Keratinocyte (primary cell): ENCODE measurements at regions not wholly inside any gene's neighbourhood (a gene's known extent, or its start where the extent isn't known, plus 50 kb on each side); places are given as distances from the start of the nearest gene placed in this dataset.

ENCODE experiments used
- DNase-seq: peaks from one replicate; pipeline ENCODE4 v3.0.0-alpha.2; 2011; ENCODE audit warnings: low read depth, missing footprints, low spot score
- FAIRE-seq: peaks from 2 replicates; lab custom pipeline; 2011; peaks lifted over from hg19 to GRCh38; lab: Jason Lieb, UNC
- H2AFZ ChIP-seq: 2 replicates; pipeline ENCODE4 v1.6.0; 2012; ENCODE audit warnings: low read length, control low read depth, inconsistent platforms; ENCODE audit not compliant: control insufficient read depth
- H3K27ac ChIP-seq: 2 replicates; pipeline ENCODE4 v1.5.1; 2011; ENCODE audit warnings: low read length; ENCODE audit not compliant: control insufficient read depth, insufficient read depth
- H3K27me3 ChIP-seq: 3 replicates; pipeline ENCODE4 v1.6.0; 2011; ENCODE audit warnings: low read length; ENCODE audit not compliant: control insufficient read depth, insufficient read depth; ENCODE audit errors: extremely low read depth
- H3K36me3 ChIP-seq, 2 experiments: 2 replicates in 1 of 2; 3 replicates in 1 of 2; pipeline ENCODE4 v1.5.1; 2011; ENCODE audit warnings: low read length in 2 of 2, mild to moderate bottlenecking in 1 of 2; ENCODE audit not compliant: control insufficient read depth in 2 of 2, insufficient read depth in 2 of 2; ENCODE audit errors: extremely low read depth in 1 of 2
- H3K4me1 ChIP-seq: 3 replicates; pipeline ENCODE4 v1.5.1; 2011; ENCODE audit warnings: low read length; ENCODE audit not compliant: control insufficient read depth, insufficient read depth; ENCODE audit errors: extremely low read depth
- H3K4me2 ChIP-seq: 3 replicates; pipeline ENCODE4 v1.6.0; 2011; ENCODE audit warnings: low read depth, low read length; ENCODE audit not compliant: control insufficient read depth, insufficient read depth; ENCODE audit errors: extremely low read depth
- H3K4me3 ChIP-seq, 3 experiments: fragments of 200-600 bp in 1 of 3; sonication (generic) in 1 of 3; 2 replicates in 2 of 3; 3 replicates in 1 of 3; pipeline ENCODE4 v1.5.1; 2011 to 2016; ENCODE audit warnings: low read length in 3 of 3, mild to moderate bottlenecking in 3 of 3, control low read depth in 2 of 3, inconsistent platforms in 1 of 3, low read depth in 1 of 3, mixed read lengths in 1 of 3, mixed run types in 1 of 3, moderate library complexity in 1 of 3; ENCODE audit not compliant: control insufficient read depth in 2 of 3, insufficient read depth in 2 of 3; ENCODE audit errors: extremely low read depth in 1 of 3
- H3K79me2 ChIP-seq: 2 replicates; pipeline ENCODE4 v1.6.0; 2012; ENCODE audit warnings: low read length; ENCODE audit not compliant: control insufficient read depth, insufficient read depth
- H3K9ac ChIP-seq: 3 replicates; pipeline ENCODE4 v1.6.0; 2011; ENCODE audit warnings: low read length; ENCODE audit not compliant: control insufficient read depth, insufficient read depth; ENCODE audit errors: extremely low read depth
- H3K9me1 ChIP-seq: 3 replicates; pipeline ENCODE4 v1.6.0; 2011; ENCODE audit warnings: low read length; ENCODE audit not compliant: control insufficient read depth, insufficient read depth; ENCODE audit errors: extremely low read depth
- H3K9me3 ChIP-seq: 2 replicates; pipeline ENCODE4 v1.5.1; 2012; ENCODE audit warnings: low read depth, low read length; ENCODE audit not compliant: control insufficient read depth
- H4K20me1 ChIP-seq: 3 replicates; pipeline ENCODE4 v1.6.0; 2011; ENCODE audit warnings: low read length; ENCODE audit not compliant: control insufficient read depth, insufficient read depth; ENCODE audit errors: extremely low read depth
- EZH2 ChIP-seq: IDR thresholded peaks from one replicate; pipeline ENCODE4 v1.6.1; 2012; ENCODE audit warnings: inconsistent platforms, mild to moderate bottlenecking, low read length, moderate library complexity
- dilution Hi-C: fragments of 300-500 bp; cut with MboI; formaldehyde crosslinking; loops from one replicate; pipeline ENCODE4 v1.7.0; 2020; ENCODE audit warnings: low sequenced_read_pairs; ENCODE audit not compliant: extremely low pct_ligation_motif_present
- TF ChIP-seq, protein P1 (sequence below), 3 experiments: IDR thresholded peaks in 1 of 3; conservative IDR thresholded peaks in 1 of 3; optimal IDR thresholded peaks in 1 of 3; 2 replicates in 2 of 3; 3 replicates in 1 of 3; pipeline versions ENCODE3 to v1.5.1; 2011; ENCODE audit warnings: low read length in 3 of 3, mild to moderate bottlenecking in 3 of 3, moderate library complexity in 2 of 3, control low read depth in 1 of 3, inconsistent platforms in 1 of 3; ENCODE audit not compliant: insufficient read depth in 2 of 3; ENCODE audit errors: extremely low read depth in 1 of 3

DNA sequence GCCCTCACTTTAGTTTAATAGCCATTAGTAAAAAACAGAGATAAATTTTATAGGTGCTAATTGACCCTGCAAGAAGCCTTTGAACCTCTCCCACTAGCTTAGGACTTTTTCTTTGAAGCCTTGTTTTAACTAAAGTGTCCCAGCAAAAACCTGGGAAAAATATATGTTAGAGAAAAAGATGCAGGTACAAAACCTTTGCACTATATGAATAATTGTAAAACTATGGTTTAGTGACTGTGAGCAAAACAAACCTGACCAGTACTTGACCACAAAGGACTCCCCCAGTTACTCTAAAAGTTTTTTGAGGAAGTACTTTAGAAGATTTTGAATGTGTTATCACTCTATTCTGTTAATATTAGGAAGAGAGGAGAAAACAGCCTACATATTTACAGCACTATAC, 123.3 kb upstream of the TP63 start:
- DNase-seq (no peak), FAIRE-seq (no peak)
- H3K9ac ChIP-seq, result no peak overlapping the region
- H3K4me3 ChIP-seq, result no peak overlapping the region
- peaks cover 25% of the 10 kb centered on the region for H3K4me1 ChIP-seq
- H3K36me3 ChIP-seq, result no peaks in the 10 kb centered on the region
- H2AFZ ChIP-seq, result no peak overlapping the region
- H3K79me2 ChIP-seq, result no peaks in the 10 kb centered on the region
- dilution Hi-C loops, result no loop called here
- no peaks in the 10 kb centered on the region for H3K9me1 ChIP-seq
- no peaks in the 10 kb centered on the region for H3K9me3 ChIP-seq
- no peak overlapping the region for H3K4me2 ChIP-seq
- no peaks in the 10 kb centered on the region for H3K27me3 ChIP-seq
- H3K27ac ChIP-seq, result no peak overlapping the region
- no peaks in the 10 kb centered on the region for H4K20me1 ChIP-seq
- TF ChIP-seq EZH2, result no peak
- TF ChIP-seq, protein P1, sequence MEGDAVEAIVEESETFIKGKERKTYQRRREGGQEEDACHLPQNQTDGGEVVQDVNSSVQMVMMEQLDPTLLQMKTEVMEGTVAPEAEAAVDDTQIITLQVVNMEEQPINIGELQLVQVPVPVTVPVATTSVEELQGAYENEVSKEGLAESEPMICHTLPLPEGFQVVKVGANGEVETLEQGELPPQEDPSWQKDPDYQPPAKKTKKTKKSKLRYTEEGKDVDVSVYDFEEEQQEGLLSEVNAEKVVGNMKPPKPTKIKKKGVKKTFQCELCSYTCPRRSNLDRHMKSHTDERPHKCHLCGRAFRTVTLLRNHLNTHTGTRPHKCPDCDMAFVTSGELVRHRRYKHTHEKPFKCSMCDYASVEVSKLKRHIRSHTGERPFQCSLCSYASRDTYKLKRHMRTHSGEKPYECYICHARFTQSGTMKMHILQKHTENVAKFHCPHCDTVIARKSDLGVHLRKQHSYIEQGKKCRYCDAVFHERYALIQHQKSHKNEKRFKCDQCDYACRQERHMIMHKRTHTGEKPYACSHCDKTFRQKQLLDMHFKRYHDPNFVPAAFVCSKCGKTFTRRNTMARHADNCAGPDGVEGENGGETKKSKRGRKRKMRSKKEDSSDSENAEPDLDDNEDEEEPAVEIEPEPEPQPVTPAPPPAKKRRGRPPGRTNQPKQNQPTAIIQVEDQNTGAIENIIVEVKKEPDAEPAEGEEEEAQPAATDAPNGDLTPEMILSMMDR (optimal IDR thresholded peaks at IDR 0.05 in 1 of 3, IDR thresholded peaks at IDR 0.05 in 1 of 3, conservative IDR thresholded peaks at IDR 0.05 in 1 of 3; ENCODE audit: extremely low read depth in 1 of 3, insufficient read depth in 2 of 3, low read length in 3 of 3), result no peak

DNA sequence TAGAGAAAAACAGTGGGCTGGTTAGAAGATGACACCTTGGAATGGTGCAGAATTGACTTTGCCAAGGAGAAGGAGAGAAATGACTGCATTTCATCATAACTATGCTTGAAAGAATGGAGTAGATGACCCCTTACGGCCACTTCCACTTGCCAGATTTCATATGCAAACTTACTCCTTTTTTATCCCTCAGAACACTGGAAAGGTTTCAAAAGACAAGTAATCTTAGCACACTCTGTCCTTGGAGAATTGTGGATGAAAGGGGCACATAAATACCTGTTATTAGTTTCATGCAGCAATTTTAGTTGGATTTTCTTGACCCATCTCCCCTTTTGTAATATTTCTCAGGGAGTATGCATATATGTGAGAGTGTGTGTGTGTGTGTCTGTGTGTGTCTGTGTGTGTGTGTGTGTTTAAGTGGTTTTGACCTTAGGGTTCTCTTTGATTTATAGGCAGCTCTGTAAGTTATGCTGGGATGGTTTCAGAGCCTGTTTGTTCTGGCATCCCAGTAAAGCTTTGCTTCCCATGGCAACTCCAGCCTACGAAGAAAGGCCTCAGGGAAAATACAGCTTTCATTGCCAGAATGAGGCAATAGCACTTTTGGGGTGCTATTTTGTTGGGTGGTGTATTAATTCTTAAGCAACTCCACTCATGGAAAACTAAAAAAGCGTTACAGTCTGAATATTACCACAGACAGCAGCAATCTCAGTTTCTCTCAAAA, 122.2 kb upstream of the TP63 start:
- no peak overlapping the region for H3K4me3 ChIP-seq
- FAIRE-seq, result peak; percentile 43
- no peak for TF ChIP-seq EZH2
- TF ChIP-seq, protein P1 (optimal IDR thresholded peaks at IDR 0.05 in 1 of 3, IDR thresholded peaks at IDR 0.05 in 1 of 3, conservative IDR thresholded peaks at IDR 0.05 in 1 of 3; ENCODE audit: extremely low read depth in 1 of 3, insufficient read depth in 2 of 3, low read length in 3 of 3), result no peak
- no peaks in the 10 kb centered on the region for H3K27me3 ChIP-seq
- no peak overlapping the region for H3K9ac ChIP-seq
- no peaks in the 10 kb centered on the region for H4K20me1 ChIP-seq
- no peaks in the 10 kb centered on the region for H3K36me3 ChIP-seq
- dilution Hi-C loops, result no loop called here
- H3K79me2 ChIP-seq, result no peaks in the 10 kb centered on the region
- H3K9me1 ChIP-seq, result no peaks in the 10 kb centered on the region
- no peak overlapping the region for H3K27ac ChIP-seq
- H2AFZ ChIP-seq, result no peak overlapping the region
- no peak overlapping the region for H3K4me2 ChIP-seq
- DNase-seq, result no peak
- peaks cover 36% of the 10 kb centered on the region for H3K4me1 ChIP-seq
- no peaks in the 10 kb centered on the region for H3K9me3 ChIP-seq
